ENCODE measurements at regions not wholly inside any gene's neighbourhood (a gene's known extent, or its start where the extent isn't known, plus 50 kb on each side); places are given as distances from the start of the nearest gene placed in this dataset.

GRCh38 chr3:152916753-152917279, 81.9 kb downstream of the P2RY1 start:
- no peak for TF ChIP-seq CTCF (IDR thresholded peaks at IDR 0.05)
- no peak for TF ChIP-seq ZFX (IDR thresholded peaks at IDR 0.05; ENCODE audit: borderline replicate concordance)

Data from 22Rv1 (cell line).